BE2C (cell line): ENCODE measurements at regions not wholly inside any gene's neighbourhood (a gene's known extent, or its start where the extent isn't known, plus 50 kb on each side); places are given as distances from the start of the nearest gene placed in this dataset.
A peak's percentile ranks its signal among the peaks of the same experiment; 100 is the strongest.

Experiments used
- DNase-seq: peaks from one replicate; pipeline ENCODE4 v3.0.0-alpha.2; 2020
- H3K27me3 ChIP-seq: fragments of 250-450 bp; sonication (Bioruptor Pico); 2 replicates; pipeline ENCODE4 v1.5.1; 2020; ENCODE audit warnings: mild to moderate bottlenecking
- H3K36me3 ChIP-seq: fragments of 250-450 bp; sonication (Bioruptor Pico); 2 replicates; pipeline ENCODE4 v1.5.1; 2020; ENCODE audit warnings: mild to moderate bottlenecking
- H3K4me1 ChIP-seq: fragments of 250-450 bp; sonication (Bioruptor Pico); 2 replicates; pipeline ENCODE4 v1.5.1; 2020
- H3K4me3 ChIP-seq: 2 replicates; pipeline ENCODE4 v1.5.1; 2011; ENCODE audit warnings: low read depth, low read length
- H3K9me3 ChIP-seq: fragments of 250-450 bp; sonication (Bioruptor Pico); 2 replicates; pipeline ENCODE4 v1.5.1; 2020
- TF ChIP-seq, protein P1 (sequence below): IDR thresholded peaks from 2 replicates; pipeline ENCODE4 v1.5.1; 2012; ENCODE audit warnings: mild to moderate bottlenecking, low read depth, low read length

GRCh38 chr3:64884536-64884935 is 196.7 kb upstream of the ADAMTS9 start:
- Histone ChIP-seq H3K4me3 (no peak overlapping the region), H3K36me3 (no peaks in the 10 kb centered on the region), H3K9me3 (no peaks in the 10 kb centered on the region), H3K4me1 (peaks cover 18% of the 10 kb centered on the region), H3K27me3 (no peaks in the 10 kb centered on the region)
- TF ChIP-seq, protein P1, sequence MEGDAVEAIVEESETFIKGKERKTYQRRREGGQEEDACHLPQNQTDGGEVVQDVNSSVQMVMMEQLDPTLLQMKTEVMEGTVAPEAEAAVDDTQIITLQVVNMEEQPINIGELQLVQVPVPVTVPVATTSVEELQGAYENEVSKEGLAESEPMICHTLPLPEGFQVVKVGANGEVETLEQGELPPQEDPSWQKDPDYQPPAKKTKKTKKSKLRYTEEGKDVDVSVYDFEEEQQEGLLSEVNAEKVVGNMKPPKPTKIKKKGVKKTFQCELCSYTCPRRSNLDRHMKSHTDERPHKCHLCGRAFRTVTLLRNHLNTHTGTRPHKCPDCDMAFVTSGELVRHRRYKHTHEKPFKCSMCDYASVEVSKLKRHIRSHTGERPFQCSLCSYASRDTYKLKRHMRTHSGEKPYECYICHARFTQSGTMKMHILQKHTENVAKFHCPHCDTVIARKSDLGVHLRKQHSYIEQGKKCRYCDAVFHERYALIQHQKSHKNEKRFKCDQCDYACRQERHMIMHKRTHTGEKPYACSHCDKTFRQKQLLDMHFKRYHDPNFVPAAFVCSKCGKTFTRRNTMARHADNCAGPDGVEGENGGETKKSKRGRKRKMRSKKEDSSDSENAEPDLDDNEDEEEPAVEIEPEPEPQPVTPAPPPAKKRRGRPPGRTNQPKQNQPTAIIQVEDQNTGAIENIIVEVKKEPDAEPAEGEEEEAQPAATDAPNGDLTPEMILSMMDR = no peak
- no peak for DNase-seq

DNA sequence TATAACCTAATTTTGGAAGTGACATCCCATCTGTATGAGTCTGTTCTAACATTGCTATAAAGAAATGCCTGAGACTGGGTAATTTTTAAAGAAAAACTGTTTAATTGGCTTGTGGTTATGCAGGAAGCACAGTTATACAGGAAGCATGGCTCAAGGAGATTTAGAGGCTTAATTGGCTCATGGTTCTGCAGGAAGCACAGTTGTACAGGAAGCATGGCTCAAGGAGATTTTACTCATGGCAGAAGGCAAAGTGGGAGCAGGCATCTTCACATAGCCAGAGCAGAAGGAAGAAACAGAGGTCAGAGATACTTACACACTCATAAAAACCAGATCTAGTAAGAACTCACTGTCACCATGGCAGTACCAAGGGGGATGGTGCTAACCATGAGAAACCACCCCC is 193.1 kb upstream of the ADAMTS9 start:
- DNase-seq = no peak
- Histone ChIP-seq H3K36me3 (no peaks in the 10 kb centered on the region), H3K4me3 (no peak overlapping the region), H3K27me3 (no peaks in the 10 kb centered on the region), H3K9me3 (no peaks in the 10 kb centered on the region), H3K4me1 (peaks cover 3% of the 10 kb centered on the region; the same call in 1 of the 2 replicates)
- TF ChIP-seq, protein P1 = no peak

GRCh38 chr3:64878362-64878761 is 190.6 kb upstream of the ADAMTS9 start:
- DNase-seq = no peak
- H3K36me3 ChIP-seq = no peaks in the 10 kb centered on the region
- TF ChIP-seq, protein P1 = no peak
- no peaks in the 10 kb centered on the region for H3K27me3 ChIP-seq
- H3K4me1 ChIP-seq = peaks cover 3% of the 10 kb centered on the region
- H3K9me3 ChIP-seq = no peaks in the 10 kb centered on the region
- no peak overlapping the region for H3K4me3 ChIP-seq

DNA sequence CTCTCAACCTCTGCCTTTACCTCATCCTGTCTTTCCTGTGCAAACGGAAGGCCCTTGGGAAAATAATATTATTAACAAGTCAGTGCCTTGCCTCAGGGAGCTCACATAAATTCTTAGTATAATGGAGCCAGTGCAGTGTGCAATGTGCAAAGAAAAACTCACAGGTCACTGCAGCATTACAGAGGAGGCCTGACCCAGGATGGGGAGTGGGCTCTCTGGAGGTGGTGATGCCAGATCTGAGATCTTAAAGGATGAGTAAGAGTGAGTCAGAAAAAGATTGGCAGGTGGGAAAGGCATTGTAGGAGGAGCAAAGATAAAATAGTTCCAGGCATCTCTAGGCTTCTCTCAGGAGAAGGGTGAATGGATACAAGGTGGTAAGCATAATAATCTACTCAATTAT is 185.6 kb upstream of the ADAMTS9 start:
- DNase-seq = peak; percentile 20
- TF ChIP-seq, protein P1 = no peak

DNA sequence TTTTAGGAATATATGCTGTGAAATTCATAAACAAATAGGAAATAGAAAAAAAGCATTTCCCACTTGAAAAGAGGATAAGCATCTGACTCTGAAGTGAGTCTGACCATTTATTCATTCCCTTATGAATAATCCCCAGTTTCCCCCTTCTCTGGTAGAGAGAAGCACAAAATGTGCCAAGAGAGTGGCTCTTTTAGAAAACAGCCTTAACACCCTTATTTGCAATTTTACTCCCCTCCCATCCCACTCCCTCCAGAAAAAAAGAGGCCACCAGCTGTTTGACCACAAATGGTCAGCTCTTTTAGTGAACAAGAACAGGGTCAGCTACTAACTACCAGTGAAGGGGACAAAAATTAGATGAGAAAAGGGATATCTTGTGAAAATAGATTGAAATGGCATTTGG is 184.5 kb upstream of the ADAMTS9 start:
- no peaks in the 10 kb centered on the region; the same call in 1 of the 2 replicates for H3K4me1 ChIP-seq
- TF ChIP-seq, protein P1 = no peak
- no peak for DNase-seq
- no peaks in the 10 kb centered on the region for H3K9me3 ChIP-seq
- no peak overlapping the region for H3K4me3 ChIP-seq
- no peaks in the 10 kb centered on the region for H3K36me3 ChIP-seq
- H3K27me3 ChIP-seq = no peaks in the 10 kb centered on the region

More for the DNA sequence above, 185.6 kb upstream of the ADAMTS9 start:
- H3K9me3 ChIP-seq = no peaks in the 10 kb centered on the region
- H3K4me1 ChIP-seq = peaks cover 3% of the 10 kb centered on the region
- H3K27me3 ChIP-seq = no peaks in the 10 kb centered on the region
- H3K36me3 ChIP-seq = no peaks in the 10 kb centered on the region
- H3K4me3 ChIP-seq = no peak overlapping the region

DNA sequence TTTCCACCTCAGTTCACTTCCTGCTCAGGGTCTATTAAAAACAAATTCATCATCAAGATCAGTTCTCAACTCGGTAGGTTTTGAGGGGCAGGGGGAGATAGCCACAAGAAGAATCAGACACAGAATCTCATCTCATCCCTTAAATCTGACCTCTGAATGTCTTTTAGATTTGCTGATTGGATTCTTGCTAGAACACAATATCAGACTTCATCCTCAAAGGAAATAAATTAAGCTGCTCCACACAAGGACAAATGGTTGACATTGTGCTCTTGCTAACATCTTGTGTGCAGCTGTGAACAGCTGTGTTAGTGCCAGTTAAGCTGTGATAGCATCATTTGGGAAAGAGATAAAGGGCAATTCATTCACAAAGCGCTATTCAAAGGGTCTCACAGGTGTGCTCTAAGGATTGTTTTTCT is 184.0 kb upstream of the ADAMTS9 start:
- Histone ChIP-seq H3K27me3 (no peaks in the 10 kb centered on the region), H3K36me3 (no peaks in the 10 kb centered on the region), H3K4me3 (no peak overlapping the region), H3K9me3 (no peaks in the 10 kb centered on the region), H3K4me1 (no peaks in the 10 kb centered on the region; the same call in 1 of the 2 replicates)
- TF ChIP-seq, protein P1 = no peak
- DNase-seq = no peak
